Activated naive CD8-positive, alpha-beta T cell treated with anti-CD3 and anti-CD28 coated beads, Interleukin-2, amount 50 U/mL, for 16 hours (primary cell): ENCODE measurements at regions not wholly inside any gene's neighbourhood (a gene's known extent, or its start where the extent isn't known, plus 50 kb on each side); places are given as distances from the start of the nearest gene placed in this dataset.

Experiments used
- DNase-seq: peaks from one replicate; pipeline ENCODE4 v3.0.0-alpha.2; 2020; ENCODE audit warnings: low read depth, low spot score

- no peak for DNase-seq
Measured at GRCh38 chr14:86530457-86530856, 1000.5 kb downstream of the FLRT2 start.

GRCh38 chr14:86527312-86527711 is 997.4 kb downstream of the FLRT2 start:
- no peak for DNase-seq

- DNase-seq, result no peak
Measured at GRCh38 chr14:86525673-86526072, 995.7 kb downstream of the FLRT2 start.

GRCh38 chr14:86521843-86522242 is 991.9 kb downstream of the FLRT2 start:
- DNase-seq, result no peak

GRCh38 chr14:86521031-86521730 is 991.2 kb downstream of the FLRT2 start:
- DNase-seq, result no peak

- no peak for DNase-seq
Measured at GRCh38 chr14:86518298-86518697, 988.4 kb downstream of the FLRT2 start.

- no peak for DNase-seq
Measured at GRCh38 chr14:86515195-86515594, 985.3 kb downstream of the FLRT2 start.

- DNase-seq, result no peak
Measured at GRCh38 chr14:86513564-86513963, 983.6 kb downstream of the FLRT2 start.

- no peak for DNase-seq
Measured at GRCh38 chr14:86513056-86513455, 983.1 kb downstream of the FLRT2 start.

- no peak for DNase-seq
Measured at GRCh38 chr14:86510491-86510890, 980.5 kb downstream of the FLRT2 start.

- no peak for DNase-seq
Measured at GRCh38 chr14:86505808-86506207, 975.9 kb downstream of the FLRT2 start.

- no peak for DNase-seq
Measured at GRCh38 chr14:86501611-86502010, 971.7 kb downstream of the FLRT2 start.

- DNase-seq, result no peak
Measured at GRCh38 chr14:86491743-86492142, 961.8 kb downstream of the FLRT2 start.

GRCh38 chr14:86481104-86481503 is 951.2 kb downstream of the FLRT2 start:
- no peak for DNase-seq

- DNase-seq, result no peak
Measured at GRCh38 chr14:86464341-86464740, 934.4 kb downstream of the FLRT2 start.

- no peak for DNase-seq
Measured at GRCh38 chr14:86462193-86462753, 932.3 kb downstream of the FLRT2 start.

- DNase-seq, result no peak
Measured at GRCh38 chr14:86457481-86458135, 927.7 kb downstream of the FLRT2 start.

GRCh38 chr14:86450085-86450484 is 920.1 kb downstream of the FLRT2 start:
- no peak for DNase-seq

- no peak for DNase-seq
Measured at GRCh38 chr14:86442135-86442534, 912.2 kb downstream of the FLRT2 start.

GRCh38 chr14:86430853-86431252 is 900.9 kb downstream of the FLRT2 start:
- no peak for DNase-seq

GRCh38 chr14:86423214-86423613 is 893.3 kb downstream of the FLRT2 start:
- DNase-seq, result no peak

- DNase-seq, result no peak
Measured at GRCh38 chr14:86420131-86420530, 890.2 kb downstream of the FLRT2 start.

GRCh38 chr14:86414146-86414545 is 884.2 kb downstream of the FLRT2 start:
- no peak for DNase-seq
